Adrenal gland (tissue), 5 donors: ENCODE measurements at regions not wholly inside any gene's neighbourhood (a gene's known extent, or its start where the extent isn't known, plus 50 kb on each side); places are given as distances from the start of the nearest gene placed in this dataset.

Source experiments
- CTCF ChIP-seq, 6 experiments: fragments of 450-650 bp in 4 of 6; fragments of 200-600 bp in 2 of 6; sonication (generic) in 1 of 6; IDR thresholded peaks; 1 replicate in 5 of 6; 2 replicates in 1 of 6; pipeline versions ENCODE4 v1.5.1 to v1.8.0; 2016 to 2021; ENCODE audit warnings: antibody characterized with exemption in 6 of 6, mild to moderate bottlenecking in 2 of 6, moderate library complexity in 1 of 6
- POLR2A ChIP-seq, 2 donors: fragments of 450-650 bp; IDR thresholded peaks; one replicate each; pipeline ENCODE4 v1.6.1; 2017; ENCODE audit warnings: antibody characterized with exemption in 2 of 2, mild to moderate bottlenecking in 2 of 2, moderate library complexity in 1 of 2
- donor health status: DM: no; HTN: no; CAD: no.

GRCh38 chr10:84900141-84900540 lies 571.8 kb downstream of the CCSER2 start:
- TF ChIP-seq CTCF (IDR thresholded peaks at IDR 0.05) (no peak), POLR2A (IDR thresholded peaks at IDR 0.05) (no peak)
